IMR-90 (cell line): ENCODE measurements at regions not wholly inside any gene's neighbourhood (a gene's known extent, or its start where the extent isn't known, plus 50 kb on each side); places are given as distances from the start of the nearest gene placed in this dataset.

Experiments used
- CEBPB ChIP-seq: IDR thresholded peaks from 2 replicates; pipeline ENCODE4 v1.6.1; 2012; ENCODE audit warnings: low read depth, low read length, improper control_type of control experiment
- CHD1 ChIP-seq: IDR thresholded peaks from 2 replicates; pipeline ENCODE4 v1.6.1; 2012; ENCODE audit warnings: low read depth, low read length, improper control_type of control experiment
- POLR2A ChIP-seq: IDR thresholded peaks from 2 replicates; pipeline ENCODE4 v1.6.1; 2012; ENCODE audit warnings: mild to moderate bottlenecking, low read depth, low read length
- RFX5 ChIP-seq: IDR thresholded peaks from 2 replicates; pipeline ENCODE4 v1.8.0; 2012; ENCODE audit warnings: low read depth, mild to moderate bottlenecking, low read length, moderate library complexity
- USF2 ChIP-seq: fragments of 150-350 bp; IDR thresholded peaks from 2 replicates; pipeline ENCODE4 v1.6.1; 2017; ENCODE audit warnings: mild to moderate bottlenecking, antibody characterized with exemption, low read length, low read depth
- TF ChIP-seq, protein P1 (sequence below): conservative IDR thresholded peaks from 2 replicates; pipeline ENCODE4 v1.5.1; 2012; ENCODE audit warnings: mild to moderate bottlenecking, low read depth, low read length, improper control_type of control experiment
- TF ChIP-seq, protein P2 (sequence below): fragments of 150-350 bp; IDR thresholded peaks from 2 replicates; pipeline ENCODE4 v1.6.1; 2016; ENCODE audit warnings: low read depth, mild to moderate bottlenecking, low read length, moderate library complexity, borderline replicate concordance

DNA sequence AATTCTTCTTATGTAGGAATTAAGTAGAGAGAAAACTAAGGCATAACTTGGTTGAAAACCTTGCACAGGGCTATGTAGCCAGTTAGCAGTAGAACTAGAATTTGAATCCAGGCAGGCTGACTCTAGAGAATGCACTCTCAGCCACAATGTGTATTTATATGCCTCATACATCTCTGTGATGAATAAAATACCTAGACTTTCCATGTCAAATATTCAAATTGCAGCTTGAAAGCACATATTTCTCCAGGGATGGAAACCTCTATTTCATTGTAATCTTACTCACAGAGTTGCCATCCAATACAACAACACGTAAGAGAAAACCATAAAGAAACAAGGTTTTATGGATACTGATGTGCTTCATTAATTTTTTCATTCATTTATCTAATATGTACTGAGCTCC, 256.0 kb upstream of the FLRT2 start:
- TF ChIP-seq, protein P1, sequence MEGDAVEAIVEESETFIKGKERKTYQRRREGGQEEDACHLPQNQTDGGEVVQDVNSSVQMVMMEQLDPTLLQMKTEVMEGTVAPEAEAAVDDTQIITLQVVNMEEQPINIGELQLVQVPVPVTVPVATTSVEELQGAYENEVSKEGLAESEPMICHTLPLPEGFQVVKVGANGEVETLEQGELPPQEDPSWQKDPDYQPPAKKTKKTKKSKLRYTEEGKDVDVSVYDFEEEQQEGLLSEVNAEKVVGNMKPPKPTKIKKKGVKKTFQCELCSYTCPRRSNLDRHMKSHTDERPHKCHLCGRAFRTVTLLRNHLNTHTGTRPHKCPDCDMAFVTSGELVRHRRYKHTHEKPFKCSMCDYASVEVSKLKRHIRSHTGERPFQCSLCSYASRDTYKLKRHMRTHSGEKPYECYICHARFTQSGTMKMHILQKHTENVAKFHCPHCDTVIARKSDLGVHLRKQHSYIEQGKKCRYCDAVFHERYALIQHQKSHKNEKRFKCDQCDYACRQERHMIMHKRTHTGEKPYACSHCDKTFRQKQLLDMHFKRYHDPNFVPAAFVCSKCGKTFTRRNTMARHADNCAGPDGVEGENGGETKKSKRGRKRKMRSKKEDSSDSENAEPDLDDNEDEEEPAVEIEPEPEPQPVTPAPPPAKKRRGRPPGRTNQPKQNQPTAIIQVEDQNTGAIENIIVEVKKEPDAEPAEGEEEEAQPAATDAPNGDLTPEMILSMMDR = no peak
- TF ChIP-seq RFX5 (no peak), CEBPB (no peak), CHD1 (no peak), USF2 (no peak), POLR2A (no peak)
- TF ChIP-seq, protein P2, sequence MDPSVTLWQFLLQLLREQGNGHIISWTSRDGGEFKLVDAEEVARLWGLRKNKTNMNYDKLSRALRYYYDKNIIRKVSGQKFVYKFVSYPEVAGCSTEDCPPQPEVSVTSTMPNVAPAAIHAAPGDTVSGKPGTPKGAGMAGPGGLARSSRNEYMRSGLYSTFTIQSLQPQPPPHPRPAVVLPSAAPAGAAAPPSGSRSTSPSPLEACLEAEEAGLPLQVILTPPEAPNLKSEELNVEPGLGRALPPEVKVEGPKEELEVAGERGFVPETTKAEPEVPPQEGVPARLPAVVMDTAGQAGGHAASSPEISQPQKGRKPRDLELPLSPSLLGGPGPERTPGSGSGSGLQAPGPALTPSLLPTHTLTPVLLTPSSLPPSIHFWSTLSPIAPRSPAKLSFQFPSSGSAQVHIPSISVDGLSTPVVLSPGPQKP = no peak
